ENCODE measurements at regions not wholly inside any gene's neighbourhood (a gene's known extent, or its start where the extent isn't known, plus 50 kb on each side); places are given as distances from the start of the nearest gene placed in this dataset.

- BruUV-seq (replicated peaks), result no TSS peak
- intact Hi-C loops (cut with micrococcal nuclease; ENCODE audit: unreplicated experiment), result no loop called here
- ChIA-PET CTCF (no interaction called here), POLR2A (ENCODE audit: low non-redundant PET) (no interaction called here)
- H3K9me3 ChIP-seq (ENCODE audit: low read depth, low read length, poor library complexity, severe bottlenecking), result no peaks in the 10 kb centered on the region
- H3K4me3 ChIP-seq (ENCODE audit: low read depth, low read length, poor library complexity, severe bottlenecking), result no peak overlapping the region
- TF ChIP-seq, protein P1, sequence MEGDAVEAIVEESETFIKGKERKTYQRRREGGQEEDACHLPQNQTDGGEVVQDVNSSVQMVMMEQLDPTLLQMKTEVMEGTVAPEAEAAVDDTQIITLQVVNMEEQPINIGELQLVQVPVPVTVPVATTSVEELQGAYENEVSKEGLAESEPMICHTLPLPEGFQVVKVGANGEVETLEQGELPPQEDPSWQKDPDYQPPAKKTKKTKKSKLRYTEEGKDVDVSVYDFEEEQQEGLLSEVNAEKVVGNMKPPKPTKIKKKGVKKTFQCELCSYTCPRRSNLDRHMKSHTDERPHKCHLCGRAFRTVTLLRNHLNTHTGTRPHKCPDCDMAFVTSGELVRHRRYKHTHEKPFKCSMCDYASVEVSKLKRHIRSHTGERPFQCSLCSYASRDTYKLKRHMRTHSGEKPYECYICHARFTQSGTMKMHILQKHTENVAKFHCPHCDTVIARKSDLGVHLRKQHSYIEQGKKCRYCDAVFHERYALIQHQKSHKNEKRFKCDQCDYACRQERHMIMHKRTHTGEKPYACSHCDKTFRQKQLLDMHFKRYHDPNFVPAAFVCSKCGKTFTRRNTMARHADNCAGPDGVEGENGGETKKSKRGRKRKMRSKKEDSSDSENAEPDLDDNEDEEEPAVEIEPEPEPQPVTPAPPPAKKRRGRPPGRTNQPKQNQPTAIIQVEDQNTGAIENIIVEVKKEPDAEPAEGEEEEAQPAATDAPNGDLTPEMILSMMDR (conservative IDR thresholded peaks at IDR 0.05; ENCODE audit: low read depth, low read length), result no peak
- TF ChIP-seq EZH2 (IDR thresholded peaks at IDR 0.05; ENCODE audit: borderline replicate concordance, low read depth, low read length, poor library complexity, severe bottlenecking), result no peak
- DNase-seq (ENCODE audit: low spot score), result no peak
- H3K4me1 ChIP-seq (ENCODE audit: insufficient read depth, low read length, poor library complexity, severe bottlenecking), result no peaks in the 10 kb centered on the region
- H3K27ac ChIP-seq (ENCODE audit: low read depth, low read length, poor library complexity, severe bottlenecking), result no peak overlapping the region
- no peaks in the 10 kb centered on the region for H3K27me3 ChIP-seq (replicated peaks; ENCODE audit: insufficient read depth, low read depth, low read length, poor library complexity)
- H3K36me3 ChIP-seq (ENCODE audit: insufficient read depth, low read length, poor library complexity, severe bottlenecking), result no peaks in the 10 kb centered on the region
Measured at GRCh38 chr6:92114797-92115196, 1304.6 kb downstream of the EPHA7 start.

GRCh38 chr6:92114091-92114675, 1305.2 kb downstream of the EPHA7 start:
- intact Hi-C loops (cut with micrococcal nuclease; ENCODE audit: unreplicated experiment), result no loop called here
- TF ChIP-seq, protein P1 (conservative IDR thresholded peaks at IDR 0.05; ENCODE audit: low read depth, low read length), result no peak
- TF ChIP-seq EZH2 (IDR thresholded peaks at IDR 0.05; ENCODE audit: borderline replicate concordance, low read depth, low read length, poor library complexity, severe bottlenecking), result no peak
- ChIA-PET POLR2A (ENCODE audit: low non-redundant PET) (no interaction called here), CTCF (no interaction called here)
- Histone ChIP-seq H3K4me1 (ENCODE audit: insufficient read depth, low read length, poor library complexity, severe bottlenecking) (no peaks in the 10 kb centered on the region), H3K36me3 (ENCODE audit: insufficient read depth, low read length, poor library complexity, severe bottlenecking) (no peaks in the 10 kb centered on the region), H3K27me3 (replicated peaks; ENCODE audit: insufficient read depth, low read depth, low read length, poor library complexity) (no peaks in the 10 kb centered on the region), H3K27ac (ENCODE audit: low read depth, low read length, poor library complexity, severe bottlenecking) (no peak overlapping the region), H3K9me3 (ENCODE audit: low read depth, low read length, poor library complexity, severe bottlenecking) (no peaks in the 10 kb centered on the region), H3K4me3 (ENCODE audit: low read depth, low read length, poor library complexity, severe bottlenecking) (no peak overlapping the region)
- no TSS peak for BruUV-seq (replicated peaks)
- DNase-seq (ENCODE audit: low spot score), result no peak

DNA sequence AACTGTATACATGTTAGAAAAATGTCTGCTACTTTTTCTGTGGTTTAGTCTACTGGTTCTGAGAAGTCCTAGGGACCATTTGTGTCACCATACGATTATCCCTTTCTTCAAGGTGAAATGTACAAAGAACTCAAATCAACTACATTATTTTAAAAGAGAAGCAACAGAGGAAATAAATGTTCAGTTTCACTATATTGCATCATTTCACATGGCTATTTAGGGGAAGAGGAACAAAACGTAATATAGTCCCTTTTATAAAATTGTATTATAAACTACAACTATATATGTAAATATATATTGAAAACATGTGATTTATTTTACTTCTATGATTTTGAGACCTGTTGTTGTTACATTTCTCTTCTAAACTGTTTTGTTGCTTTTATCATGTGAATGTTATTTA, 1308.0 kb downstream of the EPHA7 start:
- BruUV-seq (replicated peaks), result no TSS peak
- no peak for DNase-seq (ENCODE audit: low spot score)
- Histone ChIP-seq H3K36me3 (ENCODE audit: insufficient read depth, low read length, poor library complexity, severe bottlenecking) (no peaks in the 10 kb centered on the region), H3K9me3 (ENCODE audit: low read depth, low read length, poor library complexity, severe bottlenecking) (no peaks in the 10 kb centered on the region), H3K27me3 (replicated peaks; ENCODE audit: insufficient read depth, low read depth, low read length, poor library complexity) (no peaks in the 10 kb centered on the region), H3K4me1 (ENCODE audit: insufficient read depth, low read length, poor library complexity, severe bottlenecking) (no peaks in the 10 kb centered on the region), H3K27ac (ENCODE audit: low read depth, low read length, poor library complexity, severe bottlenecking) (no peak overlapping the region), H3K4me3 (ENCODE audit: low read depth, low read length, poor library complexity, severe bottlenecking) (no peak overlapping the region)
- intact Hi-C loops (cut with micrococcal nuclease; ENCODE audit: unreplicated experiment), result no loop called here
- POLR2A ChIA-PET (ENCODE audit: low non-redundant PET), result no interaction called here
- CTCF ChIA-PET, result no interaction called here
- TF ChIP-seq, protein P1 (conservative IDR thresholded peaks at IDR 0.05; ENCODE audit: low read depth, low read length), result no peak
- no peak for TF ChIP-seq EZH2 (IDR thresholded peaks at IDR 0.05; ENCODE audit: borderline replicate concordance, low read depth, low read length, poor library complexity, severe bottlenecking)

Measured in A673 (cell line).